GM23248 (cell line): ENCODE measurements at regions not wholly inside any gene's neighbourhood (a gene's known extent, or its start where the extent isn't known, plus 50 kb on each side); places are given as distances from the start of the nearest gene placed in this dataset.

ENCODE experiments used
- EZH2 ChIP-seq: fragments of 200-600 bp; sonication (generic); IDR thresholded peaks from 2 replicates; pipeline ENCODE4 v1.6.1; 2018; ENCODE audit warnings: antibody characterized with exemption, mild to moderate bottlenecking; ENCODE audit not compliant: insufficient read depth, poor library complexity, severe bottlenecking
- EZH2phosphoT487 ChIP-seq: fragments of 200-600 bp; sonication (generic); IDR thresholded peaks from 2 replicates; pipeline ENCODE4 v1.6.1; 2018; ENCODE audit warnings: antibody characterized with exemption, moderate library complexity, mild to moderate bottlenecking, low read depth; ENCODE audit not compliant: insufficient read depth

GRCh38 chr4:157908031-157908430 is 264.8 kb downstream of the GASK1B start:
- TF ChIP-seq EZH2phosphoT487: no peak
- TF ChIP-seq EZH2: no peak
